Central memory CD8-positive, alpha-beta T cell (primary cell): ENCODE measurements at regions not wholly inside any gene's neighbourhood (a gene's known extent, or its start where the extent isn't known, plus 50 kb on each side); places are given as distances from the start of the nearest gene placed in this dataset.

ENCODE experiments used
- ATAC-seq: fragments of 150-1000 bp; cut with Tn5 transposase; replicated peaks from 2 replicates; pipeline ENCODE4 v1.10.0; 2022; ENCODE audit warnings: mild to moderate bottlenecking, moderate FRiP score, moderate number of reproducible peaks; ENCODE audit not compliant: poor library complexity, severe bottlenecking; ENCODE audit errors: extremely low read depth
- DNase-seq, 2 donors: peaks; one replicate each; pipeline ENCODE4 v3.0.0; 2021; ENCODE audit warnings: low spot score in 2 of 2
- H3K27ac Mint-ChIP-seq: one replicate; pipeline ENCODE4 v1.8.0; 2022; ENCODE audit warnings: low read depth, mild to moderate bottlenecking, moderate library complexity, mixed read lengths
- H3K27me3 Mint-ChIP-seq: one replicate; pipeline ENCODE4 v1.8.0; 2022; ENCODE audit warnings: mixed read lengths
- H3K36me3 Mint-ChIP-seq: one replicate; pipeline ENCODE4 v1.8.0; 2022; ENCODE audit warnings: mild to moderate bottlenecking, moderate library complexity, mixed read lengths; ENCODE audit not compliant: insufficient read depth
- H3K4me1 Mint-ChIP-seq: one replicate; pipeline ENCODE4 v1.8.0; 2022; ENCODE audit warnings: mixed read lengths
- H3K4me3 Mint-ChIP-seq: one replicate; pipeline ENCODE4 v1.8.0; 2022; ENCODE audit warnings: mild to moderate bottlenecking, moderate library complexity, mixed read lengths
- H3K9me3 Mint-ChIP-seq: one replicate; pipeline ENCODE4 v1.8.0; 2022; ENCODE audit warnings: mixed read lengths

DNA sequence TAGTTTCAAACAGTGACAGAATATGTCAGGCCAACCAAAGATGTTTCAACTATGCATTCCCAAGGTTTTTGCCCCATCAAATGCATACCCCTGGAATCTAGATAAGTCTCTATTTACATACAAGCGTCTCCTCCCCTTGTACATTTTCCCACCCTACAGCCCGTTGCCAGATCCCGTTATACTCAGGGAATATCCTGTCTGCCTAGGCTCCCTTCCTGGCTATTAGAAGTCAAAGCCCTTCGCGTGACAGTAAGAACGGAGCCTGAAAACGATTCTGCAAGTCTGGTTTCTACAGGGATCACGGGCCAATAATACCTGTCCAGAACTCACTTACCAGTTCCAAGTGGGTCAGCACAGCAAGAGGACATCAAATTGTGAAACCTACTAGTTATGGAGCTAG lies 134.8 kb downstream of the LACC1 start:
- no peaks in the 10 kb centered on the region for H3K36me3 Mint-ChIP-seq
- peaks cover 23% of the 10 kb centered on the region for H3K27me3 Mint-ChIP-seq
- no peak for ATAC-seq
- H3K4me1 Mint-ChIP-seq: no peaks in the 10 kb centered on the region
- H3K27ac Mint-ChIP-seq: no peak overlapping the region
- H3K4me3 Mint-ChIP-seq: no peak overlapping the region
- no peaks in the 10 kb centered on the region for H3K9me3 Mint-ChIP-seq
- no peak for DNase-seq

DNA sequence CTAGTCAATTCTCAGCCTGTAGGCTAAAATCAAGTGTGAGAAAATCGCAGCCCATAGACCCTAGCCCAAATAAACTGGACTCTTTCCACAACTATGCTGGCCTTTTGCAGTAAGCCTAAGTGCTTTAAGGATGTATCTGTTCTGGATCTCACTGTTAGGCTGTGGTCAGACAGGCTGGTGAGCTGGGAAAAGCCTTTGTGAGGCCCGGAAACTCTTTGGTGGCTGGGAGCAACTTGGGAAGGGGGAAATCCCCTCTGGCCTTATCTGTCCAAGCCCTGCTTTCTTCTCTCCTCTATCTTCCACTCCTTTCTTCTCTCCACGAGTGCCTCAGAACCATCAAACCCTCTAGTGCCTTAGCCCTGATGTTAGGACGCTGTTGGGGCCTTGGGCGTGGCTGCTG lies 135.4 kb downstream of the LACC1 start:
- DNase-seq (no peak), ATAC-seq (no peak)
- Mint-ChIP-seq H3K27me3 (peaks cover 21% of the 10 kb centered on the region), H3K4me3 (no peak overlapping the region), H3K4me1 (no peaks in the 10 kb centered on the region), H3K36me3 (no peaks in the 10 kb centered on the region), H3K27ac (no peak overlapping the region), H3K9me3 (no peaks in the 10 kb centered on the region)

DNA sequence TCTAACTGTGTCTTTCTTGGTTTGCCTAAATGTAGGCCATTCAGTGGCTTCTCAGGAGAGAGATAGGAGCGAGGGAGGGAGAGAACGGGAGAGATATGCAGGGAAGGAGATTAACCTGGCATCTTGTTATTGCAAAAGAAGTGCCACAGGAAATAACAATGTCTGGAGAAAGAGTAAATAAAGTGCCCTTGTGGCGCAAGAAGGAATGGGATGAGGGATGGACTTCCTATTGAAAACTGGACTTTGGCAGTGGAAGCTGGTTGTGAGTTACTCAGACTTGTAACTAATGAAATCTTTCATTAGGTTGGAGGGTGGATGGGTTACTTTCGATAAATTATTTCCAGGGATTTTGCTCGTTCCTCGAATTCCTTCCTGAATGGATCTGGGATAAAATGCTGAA lies 136.1 kb downstream of the LACC1 start:
- Mint-ChIP-seq H3K4me3 (no peak overlapping the region), H3K4me1 (no peaks in the 10 kb centered on the region), H3K27ac (no peak overlapping the region), H3K9me3 (no peaks in the 10 kb centered on the region), H3K36me3 (no peaks in the 10 kb centered on the region), H3K27me3 (peaks cover 21% of the 10 kb centered on the region)
- DNase-seq (no peak), ATAC-seq (no peak)

GRCh38 chr13:44017756-44018309 lies 138.1 kb downstream of the LACC1 start:
- DNase-seq (no peak), ATAC-seq (no peak)
- H3K27ac Mint-ChIP-seq: no peak overlapping the region
- H3K4me1 Mint-ChIP-seq: no peaks in the 10 kb centered on the region
- no peaks in the 10 kb centered on the region for H3K9me3 Mint-ChIP-seq
- no peak overlapping the region for H3K4me3 Mint-ChIP-seq
- peaks cover 17% of the 10 kb centered on the region for H3K27me3 Mint-ChIP-seq
- H3K36me3 Mint-ChIP-seq: no peaks in the 10 kb centered on the region

- no peak overlapping the region for H3K27ac Mint-ChIP-seq
- no peaks in the 10 kb centered on the region for H3K36me3 Mint-ChIP-seq
- H3K4me1 Mint-ChIP-seq: no peaks in the 10 kb centered on the region
- no peak for DNase-seq
- no peak for ATAC-seq
- peaks cover 27% of the 10 kb centered on the region for H3K27me3 Mint-ChIP-seq
- no peaks in the 10 kb centered on the region for H3K9me3 Mint-ChIP-seq
- no peak overlapping the region for H3K4me3 Mint-ChIP-seq
These were observed 139.9 kb downstream of the LACC1 start for GRCh38 chr13:44019651-44020050.

DNA sequence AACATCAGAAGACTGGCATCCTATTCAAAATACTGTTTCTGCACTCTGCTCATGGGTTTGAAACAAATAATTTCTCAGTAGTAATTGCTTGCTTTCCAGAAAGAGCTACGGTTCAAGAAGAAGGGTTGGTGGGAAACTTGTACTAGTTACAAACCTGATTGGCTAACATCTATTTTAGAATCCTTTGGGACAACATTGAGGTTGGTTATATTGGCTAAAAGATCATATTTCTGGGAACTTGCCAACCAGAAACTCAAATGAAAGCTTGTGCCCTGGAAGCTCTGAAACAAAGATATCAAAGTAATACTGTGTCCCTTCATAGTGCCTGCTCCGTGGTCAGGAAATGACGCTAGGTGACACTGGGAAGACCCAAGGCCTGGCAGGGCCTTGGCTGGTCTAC lies 141.7 kb downstream of the LACC1 start:
- Mint-ChIP-seq H3K4me3 (no peak overlapping the region), H3K4me1 (no peaks in the 10 kb centered on the region), H3K27ac (no peak overlapping the region), H3K9me3 (no peaks in the 10 kb centered on the region), H3K36me3 (no peaks in the 10 kb centered on the region), H3K27me3 (peaks cover 31% of the 10 kb centered on the region)
- DNase-seq: no peak
- no peak for ATAC-seq

- no peak for DNase-seq
- H3K36me3 Mint-ChIP-seq: no peaks in the 10 kb centered on the region
- H3K27me3 Mint-ChIP-seq: peaks cover 31% of the 10 kb centered on the region
- H3K4me1 Mint-ChIP-seq: no peaks in the 10 kb centered on the region
- no peak overlapping the region for H3K27ac Mint-ChIP-seq
- ATAC-seq: no peak
- H3K9me3 Mint-ChIP-seq: no peaks in the 10 kb centered on the region
- H3K4me3 Mint-ChIP-seq: no peak overlapping the region
These were observed 142.5 kb downstream of the LACC1 start for GRCh38 chr13:44022196-44022595.

DNA sequence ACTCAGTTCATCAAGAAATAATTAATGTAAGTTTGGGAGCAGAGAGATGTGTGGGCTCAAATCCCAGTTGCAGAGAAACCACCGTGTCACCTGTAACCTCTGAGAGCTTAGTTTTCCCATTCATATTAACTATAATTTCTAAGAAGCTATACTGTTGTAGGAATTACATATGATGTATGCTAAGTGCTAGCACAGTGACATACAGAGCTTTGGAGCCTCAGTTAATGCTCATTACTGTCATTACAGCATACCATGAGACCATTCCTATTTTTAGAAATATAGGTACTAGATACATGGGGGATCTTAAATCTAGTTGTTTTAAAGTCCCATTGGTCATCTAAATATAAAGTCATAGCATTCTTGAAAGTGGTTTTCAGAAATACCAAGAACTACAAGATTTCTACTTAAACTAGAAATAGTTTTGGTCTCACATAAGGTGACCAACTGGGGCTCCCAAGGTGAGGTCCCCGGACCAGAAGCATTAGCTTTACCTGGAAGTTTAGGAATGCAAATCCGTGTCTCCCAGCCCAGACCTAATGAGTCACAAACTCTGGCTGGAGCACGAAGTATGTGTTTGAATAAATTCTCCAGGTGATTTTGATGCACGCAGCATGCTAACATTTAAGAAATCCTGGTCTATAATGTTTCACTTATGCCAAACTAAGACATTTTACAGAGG lies 144.6 kb downstream of the LACC1 start:
- no peak for ATAC-seq

GRCh38 chr13:44024846-44025195 lies 145.1 kb downstream of the LACC1 start:
- peaks cover 39% of the 10 kb centered on the region for H3K27me3 Mint-ChIP-seq
- DNase-seq: no peak
- no peak overlapping the region for H3K27ac Mint-ChIP-seq
- no peaks in the 10 kb centered on the region for H3K9me3 Mint-ChIP-seq
- H3K4me3 Mint-ChIP-seq: no peak overlapping the region
- H3K4me1 Mint-ChIP-seq: no peaks in the 10 kb centered on the region
- H3K36me3 Mint-ChIP-seq: no peaks in the 10 kb centered on the region
- no peak for ATAC-seq

More for the DNA sequence above, 144.6 kb downstream of the LACC1 start:
- Mint-ChIP-seq H3K36me3 (no peaks in the 10 kb centered on the region), H3K27me3 (peaks cover 34% of the 10 kb centered on the region), H3K4me3 (no peak overlapping the region), H3K4me1 (no peaks in the 10 kb centered on the region), H3K9me3 (no peaks in the 10 kb centered on the region), H3K27ac (no peak overlapping the region)
- DNase-seq: no peak

DNA sequence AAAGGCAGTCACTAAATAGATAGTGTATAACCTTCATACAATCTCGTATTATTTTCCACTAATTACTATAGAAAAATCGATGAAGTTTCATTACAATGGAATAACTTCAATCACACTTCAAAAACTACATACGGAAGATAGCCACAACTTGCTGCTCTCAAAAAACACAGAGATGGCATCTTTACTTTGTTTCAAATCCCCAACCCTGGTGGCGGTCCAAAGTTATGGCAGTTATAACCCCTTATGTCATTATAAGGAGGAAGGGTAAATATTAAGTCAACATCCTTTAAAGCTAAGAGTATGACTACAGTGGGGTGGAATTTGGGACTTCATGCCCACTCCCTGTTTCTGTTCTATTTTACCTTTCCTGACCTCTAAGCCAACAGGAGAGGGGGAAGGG lies 146.5 kb downstream of the LACC1 start:
- no peak overlapping the region for H3K4me3 Mint-ChIP-seq
- ATAC-seq: no peak

DNA sequence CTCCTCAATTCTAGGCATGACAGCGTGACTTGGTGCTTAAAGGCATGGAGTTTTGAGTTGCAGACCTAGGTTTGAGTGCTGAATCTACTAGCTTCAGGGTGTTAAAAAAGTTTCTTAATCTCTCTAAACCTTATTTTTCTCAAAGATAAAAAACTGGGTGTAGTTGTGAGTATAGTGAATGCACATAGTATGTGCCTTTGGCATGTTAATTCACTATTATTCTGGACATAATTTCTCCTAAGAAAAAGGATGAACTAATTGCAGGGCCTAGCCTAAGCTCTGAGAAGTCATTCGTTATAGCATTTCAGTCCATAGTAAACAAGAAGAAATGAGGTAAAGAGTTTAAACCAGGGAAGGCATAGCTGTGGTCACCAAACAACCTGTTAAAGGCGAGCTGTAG lies 149.0 kb downstream of the LACC1 start:
- DNase-seq (no peak), ATAC-seq (no peak)
- Mint-ChIP-seq H3K27me3 (peaks cover 49% of the 10 kb centered on the region), H3K27ac (no peak overlapping the region), H3K4me3 (no peak overlapping the region), H3K9me3 (no peaks in the 10 kb centered on the region), H3K4me1 (no peaks in the 10 kb centered on the region), H3K36me3 (no peaks in the 10 kb centered on the region)

More for the DNA sequence above, 146.5 kb downstream of the LACC1 start:
- Mint-ChIP-seq H3K27ac (no peak overlapping the region), H3K9me3 (no peaks in the 10 kb centered on the region), H3K27me3 (peaks cover 48% of the 10 kb centered on the region), H3K36me3 (no peaks in the 10 kb centered on the region), H3K4me1 (no peaks in the 10 kb centered on the region)
- DNase-seq: no peak

GRCh38 chr13:44030615-44031014 lies 150.9 kb downstream of the LACC1 start:
- H3K4me1 Mint-ChIP-seq: no peaks in the 10 kb centered on the region
- no peak overlapping the region for H3K27ac Mint-ChIP-seq
- DNase-seq (no peak), ATAC-seq (no peak)
- H3K27me3 Mint-ChIP-seq: peaks cover 58% of the 10 kb centered on the region
- no peak overlapping the region for H3K4me3 Mint-ChIP-seq
- no peaks in the 10 kb centered on the region for H3K36me3 Mint-ChIP-seq
- no peaks in the 10 kb centered on the region for H3K9me3 Mint-ChIP-seq

DNA sequence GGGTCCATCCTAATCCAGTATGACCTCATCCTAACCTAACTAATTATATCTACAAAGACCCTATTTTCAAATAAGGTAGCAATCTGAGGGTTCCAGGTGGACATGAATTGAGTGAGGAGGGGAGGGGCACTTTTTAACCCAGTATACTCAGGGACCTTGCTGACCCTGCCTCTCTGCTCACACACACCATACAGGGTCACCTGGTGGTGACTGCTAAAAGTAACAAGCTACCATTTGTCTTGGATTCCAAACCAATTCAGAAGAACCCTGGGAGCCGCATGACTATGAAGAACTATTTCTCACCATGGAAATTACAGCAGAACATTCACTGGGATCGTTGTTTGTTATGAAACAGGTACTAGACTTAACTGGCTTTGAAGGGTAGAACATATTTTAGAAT lies 151.9 kb downstream of the LACC1 start:
- Mint-ChIP-seq H3K4me3 (no peak overlapping the region), H3K36me3 (no peaks in the 10 kb centered on the region), H3K27me3 (peaks cover 58% of the 10 kb centered on the region), H3K9me3 (no peaks in the 10 kb centered on the region), H3K27ac (no peak overlapping the region), H3K4me1 (no peaks in the 10 kb centered on the region)
- DNase-seq (no peak), ATAC-seq (no peak)
